GM18517 (cell line): ENCODE measurements at regions not wholly inside any gene's neighbourhood (a gene's known extent, or its start where the extent isn't known, plus 50 kb on each side); places are given as distances from the start of the nearest gene placed in this dataset.
"Not testable (repeated sequence)": the region's sequence is repeated elsewhere in the genome, so short reads cannot be mapped to it uniquely, and the experiment has no call there.

Source experiments
- ATAC-seq: cut with Tn5 transposase; IDR thresholded peaks from one replicate; pipeline ENCODE4 v1.9.1; 2021; ENCODE audit warnings: mild to moderate bottlenecking, moderate library complexity; ENCODE audit not compliant: unreplicated experiment

GRCh38 chr4:72887152-72887551 lies 182.4 kb downstream of the COX18 start:
- ATAC-seq = no peak

- no peak for ATAC-seq
Measured at GRCh38 chr4:72886602-72887001, 182.9 kb downstream of the COX18 start.

GRCh38 chr4:72884225-72884624 lies 185.3 kb downstream of the COX18 start:
- ATAC-seq = not testable (repeated sequence)

- ATAC-seq = no peak
Measured at GRCh38 chr4:72876946-72877345, 192.6 kb downstream of the COX18 start.

- no peak for ATAC-seq
Measured at GRCh38 chr4:72875545-72875944, 194.0 kb downstream of the COX18 start.

- no peak for ATAC-seq
Measured at GRCh38 chr4:72875138-72875537, 194.4 kb downstream of the COX18 start.

- no peak for ATAC-seq
Measured at GRCh38 chr4:72864898-72865297, 204.6 kb downstream of the COX18 start.

GRCh38 chr4:72864277-72864676 lies 205.2 kb downstream of the COX18 start:
- not testable (repeated sequence) for ATAC-seq

- ATAC-seq = no peak
Measured at GRCh38 chr4:72860766-72861165, 208.8 kb downstream of the COX18 start.

- no peak for ATAC-seq
Measured at GRCh38 chr4:72858328-72858727, 211.2 kb downstream of the COX18 start.

- ATAC-seq = no peak
Measured at GRCh38 chr4:72857787-72858186, 211.7 kb downstream of the COX18 start.

- ATAC-seq = no peak
Measured at GRCh38 chr4:72857216-72857615, 212.3 kb downstream of the COX18 start.

- ATAC-seq = no peak
Measured at GRCh38 chr4:72846280-72847111, 223.0 kb downstream of the COX18 start.

GRCh38 chr4:72843466-72843865 lies 226.1 kb downstream of the COX18 start:
- ATAC-seq = no peak

- no peak for ATAC-seq
Measured at GRCh38 chr4:72842323-72842722, 227.2 kb downstream of the COX18 start.

GRCh38 chr4:72840166-72840565 lies 229.3 kb downstream of the COX18 start:
- ATAC-seq = not testable (repeated sequence)

GRCh38 chr4:72828864-72829263 lies 240.7 kb downstream of the COX18 start:
- no peak for ATAC-seq

- ATAC-seq = no peak
Measured at GRCh38 chr4:72827968-72828367, 241.5 kb downstream of the COX18 start.

- ATAC-seq = no peak
Measured at GRCh38 chr4:72820107-72820506, 249.4 kb downstream of the COX18 start.

- ATAC-seq = no peak
Measured at GRCh38 chr4:72817012-72817411, 248.0 kb upstream of the ADAMTS3 start.

- ATAC-seq = no peak
Measured at GRCh38 chr4:72814241-72814640, 245.2 kb upstream of the ADAMTS3 start.

- ATAC-seq = no peak
Measured at GRCh38 chr4:72809208-72809607, 240.2 kb upstream of the ADAMTS3 start.

- no peak for ATAC-seq
Measured at GRCh38 chr4:72805284-72805683, 236.3 kb upstream of the ADAMTS3 start.
